SKM-1 (cell line): ENCODE measurements at regions not wholly inside any gene's neighbourhood (a gene's known extent, or its start where the extent isn't known, plus 50 kb on each side); places are given as distances from the start of the nearest gene placed in this dataset.
"Not testable (repeated sequence)": the region's sequence is repeated elsewhere in the genome, so short reads cannot be mapped to it uniquely, and the experiment has no call there.

Experiments
- DNase-seq: peaks from one replicate; lab custom pipeline; 2025; ENCODE audit not compliant: unreplicated experiment; lab: John Stamatoyannopoulos, UW

GRCh38 chr20:25848222-25848621 is 151.6 kb upstream of the ZNF337 start:
- no peak for DNase-seq

GRCh38 chr20:25844640-25845039 is 148.0 kb upstream of the ZNF337 start:
- DNase-seq = not testable (repeated sequence)

- DNase-seq = not testable (repeated sequence)
These were observed 116.9 kb upstream of the ZNF337 start for GRCh38 chr20:25813511-25813910.

- not testable (repeated sequence) for DNase-seq
These were observed 101.7 kb upstream of the ZNF337 start for GRCh38 chr20:25798174-25798993.

GRCh38 chr20:25797062-25797461 is 100.4 kb upstream of the ZNF337 start:
- DNase-seq = not testable (repeated sequence)

GRCh38 chr20:25777241-25777640 is 80.6 kb upstream of the ZNF337 start:
- not testable (repeated sequence) for DNase-seq

GRCh38 chr20:25774711-25775110 is 78.1 kb upstream of the ZNF337 start:
- DNase-seq = not testable (repeated sequence)

- not testable (repeated sequence) for DNase-seq
These were observed 77.5 kb upstream of the ZNF337 start for GRCh38 chr20:25774203-25774602.

- not testable (repeated sequence) for DNase-seq
These were observed 75.8 kb upstream of the ZNF337 start for GRCh38 chr20:25772437-25772836.

- DNase-seq = not testable (repeated sequence)
These were observed 75.2 kb upstream of the ZNF337 start for GRCh38 chr20:25771818-25772217.

- no peak for DNase-seq
These were observed 64.9 kb upstream of the ZNF337 start for GRCh38 chr20:25761596-25761995.

GRCh38 chr20:25761046-25761445 is 64.4 kb upstream of the ZNF337 start:
- not testable (repeated sequence) for DNase-seq

- no peak for DNase-seq
These were observed 54.4 kb upstream of the ZNF337 start for GRCh38 chr20:25750765-25751696.

GRCh38 chr20:25750220-25750764 is 53.6 kb upstream of the ZNF337 start:
- DNase-seq = no peak

- no peak for DNase-seq
These were observed 53.0 kb upstream of the ZNF337 start for GRCh38 chr20:25749649-25750048.
